Activated CD4-positive, alpha-beta T cell treated with anti-CD3 and anti-CD28 coated beads, Interleukin-2, Interleukin-4, amounts not matched to agents 100 ng/mL and 50 ng/mL, durations not matched to agents 16 hours and 8 hours (primary cell): ENCODE measurements at regions not wholly inside any gene's neighbourhood (a gene's known extent, or its start where the extent isn't known, plus 50 kb on each side); places are given as distances from the start of the nearest gene placed in this dataset.

Experiments
- DNase-seq: peaks from one replicate; pipeline ENCODE4 v3.0.0-alpha.2; 2020; ENCODE audit warnings: low spot score

DNA sequence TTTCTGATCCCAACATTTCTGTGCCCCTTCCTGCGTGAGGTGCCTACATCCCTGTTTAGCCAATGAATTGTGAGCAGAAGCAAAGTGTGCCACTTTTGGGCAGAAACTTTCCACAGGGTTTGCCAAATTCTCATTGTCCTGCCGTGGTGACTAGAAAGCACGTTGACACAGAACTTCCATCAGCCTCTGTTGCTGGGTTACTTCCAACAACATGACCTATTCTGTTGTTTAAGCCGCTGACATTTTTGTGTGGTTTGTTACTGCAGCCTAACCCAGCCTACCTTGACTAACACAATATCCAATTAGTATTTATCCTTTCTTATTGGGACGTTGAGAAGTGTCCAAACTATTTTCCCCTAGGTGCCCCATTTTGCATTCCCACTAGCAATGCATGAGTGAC lies 136.8 kb downstream of the URB2 start:
- no peak for DNase-seq

GRCh38 chr1:229768232-229768631 lies 142.2 kb downstream of the URB2 start:
- no peak for DNase-seq

DNA sequence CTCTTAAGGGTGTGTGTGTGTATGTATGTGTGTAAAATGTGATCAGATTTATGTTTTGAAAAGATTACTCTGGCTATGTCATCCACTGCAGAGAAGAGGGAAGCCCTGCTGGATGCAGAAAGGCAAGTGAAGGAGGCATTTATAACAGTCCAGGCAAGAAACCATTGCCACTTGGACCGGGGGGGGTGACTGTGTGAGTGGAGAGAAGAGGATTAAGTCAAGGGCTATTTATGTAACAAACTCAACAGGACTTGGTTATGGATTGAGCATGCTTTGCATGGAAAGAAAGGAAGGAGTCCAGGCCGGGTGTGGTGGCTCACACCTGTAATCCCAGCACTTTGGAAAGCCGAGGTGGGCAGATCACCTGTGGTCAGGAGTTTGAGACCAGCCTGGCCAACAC lies 143.0 kb downstream of the URB2 start:
- no peak for DNase-seq

DNA sequence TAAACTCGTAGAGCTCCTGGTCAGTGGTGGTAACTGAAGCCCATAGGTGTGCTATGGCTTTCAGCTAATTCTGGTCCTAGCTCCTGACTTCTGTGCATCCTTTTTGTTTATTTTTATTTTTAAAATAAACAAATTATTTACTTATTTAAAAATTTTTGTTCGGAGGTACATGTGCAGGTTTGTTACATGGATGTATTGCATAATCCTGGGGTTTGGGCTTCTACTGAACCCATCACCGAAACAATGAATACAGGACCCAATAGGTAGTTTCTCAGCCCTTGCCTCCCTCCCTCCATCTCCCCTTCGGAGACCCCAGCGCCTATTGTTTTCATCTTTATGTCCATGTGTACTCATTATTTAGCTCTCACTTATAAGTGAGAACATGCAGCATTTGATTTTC lies 143.8 kb downstream of the URB2 start:
- no peak for DNase-seq

GRCh38 chr1:229778794-229779193 lies 152.7 kb downstream of the URB2 start:
- no peak for DNase-seq

DNA sequence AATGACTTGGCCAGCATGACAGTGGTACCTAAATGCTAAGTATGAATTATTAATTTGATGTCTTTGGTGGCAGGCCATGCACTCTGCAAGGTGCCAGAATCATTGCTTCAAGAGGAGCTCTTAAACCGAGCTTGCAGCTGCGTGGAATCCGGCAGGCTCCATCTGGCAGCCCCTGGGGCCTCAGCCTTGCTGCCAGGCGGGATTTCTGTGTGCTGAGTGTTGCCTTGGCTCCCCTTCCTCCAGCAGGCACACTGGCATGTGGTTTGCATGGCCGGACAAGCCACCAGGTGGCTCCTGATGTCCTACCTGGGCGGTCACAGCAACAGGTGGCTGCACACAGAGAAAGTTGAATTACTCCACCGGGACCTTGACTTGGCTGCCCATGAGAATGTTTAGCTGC lies 155.4 kb downstream of the URB2 start:
- DNase-seq: no peak

GRCh38 chr1:229782469-229782868 lies 156.4 kb downstream of the URB2 start:
- DNase-seq: no peak

- no peak for DNase-seq
Observed at GRCh38 chr1:229784834-229785233, 158.8 kb downstream of the URB2 start.

- no peak for DNase-seq
Observed at GRCh38 chr1:229786974-229787610, 161.0 kb downstream of the URB2 start.

- DNase-seq: no peak
Observed at GRCh38 chr1:229788004-229788403, 162.0 kb downstream of the URB2 start.

DNA sequence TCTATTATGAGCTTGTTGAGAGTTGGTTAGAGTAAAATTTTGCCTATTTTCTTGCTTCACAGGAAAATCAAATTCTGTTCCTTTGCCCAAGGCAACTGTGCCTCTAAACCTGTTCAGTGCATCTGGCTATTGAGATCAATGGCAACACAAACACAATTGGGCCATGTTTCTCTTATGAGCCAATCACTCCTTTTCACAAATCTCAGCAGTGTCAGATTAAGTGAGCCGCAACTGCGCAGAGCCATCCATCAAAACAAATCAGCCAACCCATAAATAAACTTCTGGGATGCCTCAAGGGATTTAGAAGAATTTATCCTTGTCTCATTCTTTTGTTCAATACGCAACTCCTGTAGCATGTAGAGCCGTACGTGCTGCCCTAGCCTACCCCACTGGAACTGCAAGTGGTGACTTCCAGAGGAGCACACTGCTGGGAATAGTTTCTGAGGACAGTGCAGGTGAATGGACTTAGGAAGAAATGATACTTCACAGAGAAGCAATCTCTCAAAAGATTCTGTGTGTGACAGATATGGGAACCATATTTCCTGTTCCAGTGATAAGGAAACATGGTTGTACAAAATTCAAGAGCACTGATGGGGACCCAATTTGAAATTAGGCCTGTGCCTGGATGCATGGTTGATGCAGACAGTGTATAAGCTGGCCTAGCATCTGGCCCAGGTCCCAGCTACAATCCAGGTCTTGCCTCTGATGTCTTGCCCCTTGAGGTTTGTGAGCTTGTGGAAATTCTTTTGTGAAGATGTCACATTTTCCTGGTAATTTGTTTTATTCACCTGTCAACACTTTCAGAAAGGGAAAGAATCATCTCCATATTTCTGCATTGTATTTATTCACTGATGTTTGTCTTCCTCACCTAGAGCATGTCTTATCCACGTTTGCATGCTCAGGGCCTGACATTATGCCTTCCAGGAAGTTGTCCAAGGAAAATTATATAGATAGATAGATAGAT lies 166.2 kb downstream of the URB2 start:
- DNase-seq: no peak

DNA sequence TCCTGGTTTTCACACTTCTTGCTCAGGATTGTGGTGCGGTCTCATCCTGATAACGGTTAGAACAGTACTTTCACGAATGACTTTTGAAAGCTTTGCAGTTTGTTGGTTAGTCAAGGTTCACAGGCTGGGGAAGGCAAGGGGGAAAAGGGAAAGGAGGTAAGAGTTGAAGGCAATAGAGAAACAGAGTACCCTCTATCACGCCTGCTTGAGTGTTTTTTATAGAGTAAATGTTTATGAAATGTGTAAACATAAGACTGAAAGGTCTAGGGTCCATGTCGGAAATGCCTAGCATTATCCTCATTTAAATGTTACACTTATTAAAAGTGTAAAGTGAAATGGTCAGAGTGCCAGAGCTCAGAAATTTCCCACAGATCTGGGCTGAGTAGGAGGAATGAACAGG lies 167.4 kb downstream of the URB2 start:
- DNase-seq: no peak

DNA sequence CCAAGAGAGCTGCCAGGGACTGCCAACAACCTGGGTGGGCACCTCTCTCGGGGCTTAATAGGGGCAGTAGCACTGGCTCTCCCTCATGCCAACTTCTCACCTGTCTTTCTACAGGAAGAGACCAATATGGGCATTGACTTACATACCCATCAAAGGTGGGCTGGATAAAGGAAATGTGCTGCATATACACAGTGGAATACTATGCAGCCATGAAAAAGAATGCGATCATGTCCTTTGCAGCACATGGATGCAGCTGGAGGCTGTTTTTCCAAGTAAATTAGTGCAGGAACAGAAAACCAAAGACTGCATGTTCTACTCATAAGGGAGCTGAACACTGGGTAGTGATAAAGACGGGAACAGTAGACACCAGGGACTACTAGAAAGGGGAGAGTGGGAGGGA lies 172.5 kb downstream of the URB2 start:
- no peak for DNase-seq

DNA sequence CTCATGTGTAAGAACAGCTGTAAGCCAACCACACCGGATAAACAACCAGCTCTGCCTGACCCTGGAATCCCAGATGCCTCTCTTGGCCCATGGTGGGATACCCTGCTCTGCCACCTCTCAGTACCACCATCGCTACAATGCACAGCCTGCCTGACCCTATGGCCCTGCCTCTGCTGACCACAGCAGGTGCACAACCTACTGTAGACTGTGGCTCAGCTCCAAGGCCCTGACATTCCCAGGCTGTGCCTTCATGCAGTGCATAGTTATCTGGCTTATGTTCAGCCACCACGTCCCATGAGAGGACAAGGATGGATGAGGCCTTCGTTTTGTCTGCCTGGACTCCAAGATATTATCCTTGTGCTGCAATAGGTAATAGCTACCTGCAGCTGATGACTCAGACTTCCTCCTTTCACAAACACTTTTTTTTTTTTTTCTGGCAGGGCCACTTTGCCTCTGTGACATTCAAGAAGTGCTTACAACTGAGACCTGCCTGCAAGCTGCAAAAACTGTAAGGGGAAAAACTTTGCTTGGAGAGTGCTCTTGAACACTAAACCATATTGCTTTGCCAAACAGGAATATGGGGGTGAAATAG lies 177.7 kb downstream of the URB2 start:
- no peak for DNase-seq

- no peak for DNase-seq
Observed at GRCh38 chr1:229808272-229808671, 182.2 kb downstream of the URB2 start.

GRCh38 chr1:229810140-229810539 lies 184.1 kb downstream of the URB2 start:
- DNase-seq: no peak

DNA sequence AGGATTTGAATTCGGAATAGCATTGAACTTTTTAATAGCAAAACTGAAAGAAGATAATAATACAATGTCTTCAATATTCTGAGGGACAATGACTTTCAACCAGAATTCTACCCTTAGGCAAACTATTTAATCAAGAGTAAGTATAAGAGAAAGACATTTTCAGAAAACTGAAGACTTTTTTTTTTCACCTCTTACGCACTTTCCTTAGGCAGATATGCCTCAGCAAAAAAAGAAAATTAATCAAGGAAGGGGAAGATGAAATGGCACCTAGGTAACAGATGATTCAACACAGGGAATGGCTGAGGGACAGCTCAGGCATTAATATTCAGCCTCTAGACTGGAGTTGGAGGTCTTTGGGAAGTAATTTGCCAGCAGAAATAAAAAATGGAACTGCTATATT lies 184.9 kb downstream of the URB2 start:
- no peak for DNase-seq

- no peak for DNase-seq
Observed at GRCh38 chr1:229812148-229812547, 186.1 kb downstream of the URB2 start.

DNA sequence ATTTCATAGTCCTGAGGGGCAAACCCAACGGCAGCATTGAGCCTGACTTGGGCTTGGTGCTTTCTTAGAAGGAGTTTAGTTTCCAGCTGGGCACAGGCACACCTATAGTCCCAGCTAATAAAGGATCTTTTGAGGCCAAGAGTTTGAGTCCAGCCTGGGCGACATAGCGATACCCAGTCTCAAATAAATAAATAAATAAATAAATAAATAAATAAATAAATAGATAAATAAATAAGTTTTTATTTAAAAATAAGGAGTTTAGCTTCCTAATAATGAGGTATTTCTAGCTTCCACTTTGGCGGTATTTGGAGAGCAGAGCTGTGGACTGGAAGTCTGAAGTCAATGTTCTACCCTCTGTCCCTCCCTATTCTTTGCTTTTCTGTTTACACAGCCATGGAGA lies 186.6 kb downstream of the URB2 start:
- DNase-seq: no peak

GRCh38 chr1:229815076-229815475 lies 189.0 kb downstream of the URB2 start:
- DNase-seq: no peak

GRCh38 chr1:229815961-229816360 lies 189.9 kb downstream of the URB2 start:
- no peak for DNase-seq

- no peak for DNase-seq
Observed at GRCh38 chr1:229817936-229818335, 191.9 kb downstream of the URB2 start.

DNA sequence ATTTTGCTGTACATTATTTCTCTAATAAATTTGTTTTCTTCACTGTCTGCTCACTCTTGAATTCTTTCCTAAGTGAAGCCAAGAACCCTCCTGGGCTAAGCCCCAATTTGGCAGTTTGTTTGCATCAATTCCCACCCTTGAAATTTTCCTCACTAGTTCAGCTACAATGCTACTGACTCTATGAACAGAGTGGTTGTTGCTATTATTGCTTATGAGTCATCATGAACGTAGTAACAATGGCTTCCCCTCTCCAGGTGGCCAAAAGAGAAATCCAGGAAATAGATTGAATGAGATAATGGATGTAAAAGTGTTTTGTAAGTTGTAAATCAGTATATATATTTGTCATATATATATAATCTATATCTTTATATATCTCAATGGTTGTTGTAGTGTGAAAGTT lies 193.0 kb downstream of the URB2 start:
- DNase-seq: no peak
